Right lobe of liver (tissue), 6 donors: ENCODE measurements at regions not wholly inside any gene's neighbourhood (a gene's known extent, or its start where the extent isn't known, plus 50 kb on each side); places are given as distances from the start of the nearest gene placed in this dataset.

Source experiments
- ATAC-seq, 4 donors: fragments of 200-7000 bp; cut with Tn5 transposase; one replicate each; pipeline ENCODE4 v1.9.1; 2020; ENCODE audit warnings: mild to moderate bottlenecking in 4 of 4, moderate library complexity in 4 of 4
- DNase-seq, 3 donors: peaks; one replicate each; pipeline ENCODE4 v3.0.0-alpha.2; 2020
- H3K27ac ChIP-seq, 3 donors: fragments of 200-600 bp; one replicate each; pipeline ENCODE4 v1.8.0; 2022
- H3K27me3 ChIP-seq, 2 donors: fragments of 200-600 bp; one replicate each; pipeline ENCODE4 v1.8.0; 2022
- H3K36me3 ChIP-seq, 4 donors: fragments of 200-600 bp; sonication (generic) in 1 of 4; one replicate each; pipeline versions ENCODE4 v1.5.1 to v1.8.0; 2017 to 2022; ENCODE audit warnings: control low read depth in 1 of 4
- H3K4me1 ChIP-seq, 4 donors: fragments of 200-600 bp; sonication (generic) in 1 of 4; one replicate each; pipeline versions ENCODE4 v1.5.1 to v1.8.0; 2017 to 2022; ENCODE audit warnings: control low read depth in 1 of 4
- H3K4me3 ChIP-seq, 3 donors: fragments of 200-600 bp; one replicate each; pipeline ENCODE4 v1.8.0; 2022
- H3K9me3 ChIP-seq, 4 donors: fragments of 200-600 bp; sonication (generic) in 1 of 4; one replicate each; pipeline versions ENCODE4 v1.5.1 to v1.8.0; 2017 to 2022; ENCODE audit warnings: control low read depth in 1 of 4
- POLR2A ChIP-seq: fragments of 450-650 bp; IDR thresholded peaks from one replicate; pipeline ENCODE4 v1.6.1; 2017; ENCODE audit warnings: antibody characterized with exemption, mild to moderate bottlenecking
- WGBS: methylation state at CpG from one replicate; pipeline ENCODE4 v1.1.6; 2018; ENCODE audit warnings: low coverage, low lambda C conversion rate; ENCODE audit not compliant: insufficient coverage; ENCODE audit errors: missing lambda C conversion rate; 5-methylcytosine and 5-hydroxymethylcytosine counted together
- intact Hi-C, 2 donors: fragments of 100-400 bp; cut with DNase I; formaldehyde crosslinking; loops; one replicate each; pipeline versions ENCODE4 v1.11.2 to v1.14.1; 2022
- TF ChIP-seq, protein P1 (sequence below), 4 donors: fragments of 200-600 bp in 3 of 4; fragments of 450-650 bp in 1 of 4; IDR thresholded peaks; one replicate each; pipeline versions ENCODE4 v1.5.1 to v1.8.0; 2016 to 2022; ENCODE audit warnings: antibody characterized with exemption in 4 of 4, mild to moderate bottlenecking in 2 of 4
- donor health status: DM: no; HTN: yes; CAD: no.
- donor health status: DM: no; HTN: no; CAD: no.
- donor health status: DM: no; HTN: no; CAD: no.
- donor health status: DM: no; HTN: yes; CAD: no.
- donor health status: DM: no; HTN: yes; CAD: no.

DNA sequence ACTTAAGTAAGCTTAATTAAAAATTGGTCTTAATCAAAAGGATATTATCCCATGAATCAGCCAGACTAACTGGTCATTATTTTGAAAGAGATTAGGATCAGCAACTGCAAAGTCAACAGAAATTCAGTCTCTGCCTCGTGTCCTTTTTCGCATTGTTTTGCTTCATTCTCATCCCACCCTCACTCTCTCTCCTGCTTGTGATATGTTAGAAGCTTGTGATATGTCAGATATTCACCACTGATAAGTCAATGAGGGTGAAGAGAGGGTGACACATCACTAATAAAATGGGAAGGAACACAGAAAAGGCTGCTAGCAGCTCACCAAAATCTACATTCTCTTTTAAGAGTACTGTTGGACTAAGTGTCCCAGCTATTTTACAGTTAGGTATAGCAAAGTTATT is 146.1 kb downstream of the SUCNR1 start:
- TF ChIP-seq, protein P1, sequence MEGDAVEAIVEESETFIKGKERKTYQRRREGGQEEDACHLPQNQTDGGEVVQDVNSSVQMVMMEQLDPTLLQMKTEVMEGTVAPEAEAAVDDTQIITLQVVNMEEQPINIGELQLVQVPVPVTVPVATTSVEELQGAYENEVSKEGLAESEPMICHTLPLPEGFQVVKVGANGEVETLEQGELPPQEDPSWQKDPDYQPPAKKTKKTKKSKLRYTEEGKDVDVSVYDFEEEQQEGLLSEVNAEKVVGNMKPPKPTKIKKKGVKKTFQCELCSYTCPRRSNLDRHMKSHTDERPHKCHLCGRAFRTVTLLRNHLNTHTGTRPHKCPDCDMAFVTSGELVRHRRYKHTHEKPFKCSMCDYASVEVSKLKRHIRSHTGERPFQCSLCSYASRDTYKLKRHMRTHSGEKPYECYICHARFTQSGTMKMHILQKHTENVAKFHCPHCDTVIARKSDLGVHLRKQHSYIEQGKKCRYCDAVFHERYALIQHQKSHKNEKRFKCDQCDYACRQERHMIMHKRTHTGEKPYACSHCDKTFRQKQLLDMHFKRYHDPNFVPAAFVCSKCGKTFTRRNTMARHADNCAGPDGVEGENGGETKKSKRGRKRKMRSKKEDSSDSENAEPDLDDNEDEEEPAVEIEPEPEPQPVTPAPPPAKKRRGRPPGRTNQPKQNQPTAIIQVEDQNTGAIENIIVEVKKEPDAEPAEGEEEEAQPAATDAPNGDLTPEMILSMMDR (IDR thresholded peaks at IDR 0.05): no peak
- no peak for TF ChIP-seq POLR2A
- Histone ChIP-seq H3K4me1 (no peaks in the 10 kb centered on the region), H3K4me3 (no peak overlapping the region), H3K27me3 (no peaks in the 10 kb centered on the region), H3K9me3 (no peaks in the 10 kb centered on the region), H3K27ac (no peak overlapping the region), H3K36me3 (no peaks in the 10 kb centered on the region)
- DNase-seq (no peak), ATAC-seq (no peak)
- intact Hi-C loops: no loop called here
- 44% methylated on average over 2 of the region's 2 CpGs for WGBS

DNA sequence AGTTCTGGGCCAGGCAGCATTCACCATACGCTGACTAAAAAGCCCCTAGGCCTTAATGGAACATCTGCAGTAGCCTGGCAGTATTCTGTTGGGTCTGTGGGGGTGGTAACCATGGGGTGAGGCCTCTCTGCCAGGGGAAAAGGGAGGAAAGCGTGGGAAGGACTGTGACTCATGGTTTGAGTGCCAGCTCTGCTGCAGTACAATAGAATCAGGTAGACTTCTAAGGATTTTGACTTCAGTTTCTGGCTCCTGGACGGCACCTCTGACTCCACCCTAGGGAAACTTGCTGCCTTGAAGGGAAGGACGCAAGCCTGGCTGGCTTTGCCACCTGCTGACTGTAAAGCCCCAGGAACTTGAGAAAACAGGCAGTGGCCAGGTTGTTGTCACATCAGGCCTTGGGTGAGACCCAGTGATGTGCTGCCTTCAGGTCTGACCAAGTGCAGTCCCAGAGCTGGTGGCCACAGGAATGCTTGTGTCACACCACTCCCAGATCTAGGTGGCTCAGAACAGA is 148.6 kb downstream of the SUCNR1 start:
- H3K4me1 ChIP-seq: no peaks in the 10 kb centered on the region
- H3K4me3 ChIP-seq: no peak overlapping the region
- DNase-seq (no peak), ATAC-seq (no peak)
- intact Hi-C loops: no loop called here
- no peak overlapping the region for H3K27ac ChIP-seq
- TF ChIP-seq, protein P1 (IDR thresholded peaks at IDR 0.05): no peak
- no peaks in the 10 kb centered on the region for H3K36me3 ChIP-seq
- WGBS: no CpG with 5 or more reads among the region's 4 CpGs
- H3K9me3 ChIP-seq: no peaks in the 10 kb centered on the region
- no peaks in the 10 kb centered on the region for H3K27me3 ChIP-seq

DNA sequence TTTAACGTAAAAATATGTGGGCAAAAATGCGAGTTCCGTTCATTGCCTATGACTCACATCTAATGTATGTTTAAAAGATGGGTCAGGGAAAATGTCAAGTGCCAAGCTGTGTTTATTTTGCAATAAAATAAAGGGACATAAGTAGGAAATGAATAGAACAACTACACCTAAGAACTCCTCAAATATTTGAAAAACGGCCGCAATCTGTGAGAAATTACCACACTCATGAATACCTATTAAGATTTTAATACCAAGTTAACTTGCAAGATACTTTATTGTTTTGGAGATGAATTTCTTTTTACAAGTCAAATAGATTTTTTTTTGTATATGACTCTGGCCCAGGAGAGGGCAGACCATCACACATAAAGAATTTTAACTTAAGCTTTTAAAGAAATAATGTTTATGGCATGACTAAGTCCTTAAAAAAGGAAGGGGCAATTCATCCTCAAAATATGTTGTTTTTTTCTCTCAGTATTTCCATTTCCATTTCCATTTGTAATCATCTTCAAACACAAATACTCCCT is 152.7 kb downstream of the SUCNR1 start:
- H3K27me3 ChIP-seq: no peaks in the 10 kb centered on the region
- no peaks in the 10 kb centered on the region for H3K9me3 ChIP-seq
- no peak overlapping the region for H3K4me3 ChIP-seq
- ATAC-seq: no peak
- H3K4me1 ChIP-seq: no peaks in the 10 kb centered on the region
- no peak overlapping the region for H3K27ac ChIP-seq
- TF ChIP-seq, protein P1 (IDR thresholded peaks at IDR 0.05): no peak
- no peak for TF ChIP-seq POLR2A
- DNase-seq: no peak
- 86% methylated on average over 5 of the region's 5 CpGs for WGBS
- no peaks in the 10 kb centered on the region for H3K36me3 ChIP-seq
- intact Hi-C loops: no loop called here

DNA sequence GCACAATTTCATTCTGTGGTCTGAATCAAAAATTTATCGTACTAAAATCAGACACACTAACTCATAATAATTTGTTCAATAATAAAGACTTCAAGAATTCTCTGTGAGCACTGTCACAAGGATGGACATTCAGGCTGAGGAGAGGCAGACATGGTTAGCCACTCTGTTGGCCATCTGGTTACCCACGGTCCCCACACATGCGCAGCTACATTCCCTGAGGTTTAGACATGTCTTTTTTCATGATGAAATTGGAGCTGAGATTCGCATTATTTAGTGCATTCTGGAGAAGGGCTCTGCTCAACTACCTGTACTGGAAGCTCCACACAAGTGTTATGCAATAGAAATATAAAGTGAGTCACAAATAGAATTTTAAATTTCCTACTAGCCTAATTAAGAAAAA is 156.9 kb downstream of the SUCNR1 start:
- Histone ChIP-seq H3K4me3 (no peak overlapping the region), H3K9me3 (no peaks in the 10 kb centered on the region), H3K4me1 (no peaks in the 10 kb centered on the region), H3K27me3 (no peaks in the 10 kb centered on the region), H3K27ac (no peak overlapping the region), H3K36me3 (no peaks in the 10 kb centered on the region)
- no peak for ATAC-seq
- WGBS: 86% methylated on average over 4 of the region's 4 CpGs
- TF ChIP-seq, protein P1 (IDR thresholded peaks at IDR 0.05): no peak
- TF ChIP-seq POLR2A: no peak
- DNase-seq: no peak
- intact Hi-C loops: no loop called here

DNA sequence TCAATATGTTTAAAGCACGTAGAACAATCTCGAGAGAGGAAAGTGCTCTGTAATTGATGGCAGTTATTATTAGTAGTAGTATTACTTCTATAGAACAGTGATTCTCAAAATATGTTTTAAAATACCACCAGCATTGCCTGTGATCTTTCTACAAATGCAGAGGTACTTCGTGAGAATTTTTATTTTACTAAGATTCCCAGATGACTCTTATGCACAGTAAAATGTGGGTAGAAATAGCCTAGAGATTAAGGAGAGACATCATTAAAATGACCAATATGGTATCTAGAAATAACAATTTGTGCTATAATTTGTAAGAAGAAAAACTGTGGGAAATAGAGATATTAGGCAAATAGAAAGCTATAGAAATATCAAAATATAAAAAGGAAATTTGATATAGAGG is 157.9 kb downstream of the SUCNR1 start:
- no peaks in the 10 kb centered on the region for H3K27me3 ChIP-seq
- H3K9me3 ChIP-seq: no peaks in the 10 kb centered on the region
- no peak for DNase-seq
- TF ChIP-seq, protein P1 (IDR thresholded peaks at IDR 0.05): no peak
- TF ChIP-seq POLR2A: no peak
- no peaks in the 10 kb centered on the region for H3K4me1 ChIP-seq
- H3K4me3 ChIP-seq: no peak overlapping the region
- WGBS: 74% methylated on average over 3 of the region's 3 CpGs
- H3K36me3 ChIP-seq: no peaks in the 10 kb centered on the region
- H3K27ac ChIP-seq: no peak overlapping the region
- intact Hi-C loops: no loop called here
- no peak for ATAC-seq
